ENCODE measurements at regions not wholly inside any gene's neighbourhood (a gene's known extent, or its start where the extent isn't known, plus 50 kb on each side); places are given as distances from the start of the nearest gene placed in this dataset.
A peak's percentile ranks its signal among the peaks of the same experiment; 100 is the strongest.

- peak; percentile 30 for DNase-seq
- peak; percentile 95 for ATAC-seq
- intact Hi-C loops (cut with micrococcal nuclease) = no loop called here
Measured at GRCh38 chr1:58391056-58391455, 155.5 kb downstream of the OMA1 start.

DNA sequence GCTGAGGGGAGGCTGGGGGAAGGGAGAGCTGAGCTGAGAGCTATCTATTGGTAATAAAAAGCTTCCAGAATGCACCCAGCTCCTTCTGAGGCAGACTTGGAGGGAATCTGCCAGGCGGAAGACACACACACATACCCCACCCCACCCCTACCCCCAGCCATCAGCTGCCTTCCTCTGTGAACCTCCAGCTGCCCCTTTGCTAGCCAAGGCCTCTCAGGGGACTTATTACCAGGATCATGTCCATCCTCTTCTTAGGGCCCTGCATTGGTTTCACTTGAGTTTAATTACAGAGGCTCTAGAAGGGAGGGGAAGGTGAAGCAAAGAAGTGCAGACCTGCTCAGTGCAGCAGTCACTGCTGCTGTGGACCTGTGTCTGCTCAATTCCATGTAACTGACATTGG, 156.4 kb downstream of the OMA1 start:
- DNase-seq = no peak
- intact Hi-C loops (cut with micrococcal nuclease) = no loop called here
- ATAC-seq = no peak

GRCh38 chr1:58380345-58380744, 166.2 kb downstream of the OMA1 start:
- DNase-seq = no peak
- intact Hi-C loops (cut with micrococcal nuclease) = no loop called here
- ATAC-seq = no peak

DNA sequence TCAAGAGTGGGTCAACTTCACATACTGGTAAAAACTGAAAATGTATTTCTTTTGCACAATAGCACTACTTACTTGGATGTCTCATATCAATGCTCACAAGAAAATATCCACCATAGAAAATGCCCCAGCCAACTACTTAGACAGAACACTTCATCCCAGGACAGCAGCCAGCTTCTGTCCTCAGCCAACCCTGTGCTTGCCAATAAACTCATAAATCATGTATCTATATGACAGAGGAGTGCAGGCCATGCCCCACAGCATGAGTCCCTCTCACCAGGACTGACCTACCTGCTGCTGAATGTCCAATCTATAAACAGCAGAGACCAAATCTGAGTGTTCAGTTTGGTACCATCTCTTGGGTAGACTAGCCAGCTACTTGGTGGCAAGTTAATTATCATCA, 179.3 kb downstream of the OMA1 start:
- ATAC-seq (peak; percentile 83), DNase-seq (no peak)
- intact Hi-C loops (cut with micrococcal nuclease) = no loop called here

- ATAC-seq (no peak), DNase-seq (no peak)
- intact Hi-C loops (cut with micrococcal nuclease) = no loop called here
Measured at GRCh38 chr1:58365328-58365727, 181.2 kb downstream of the OMA1 start.

DNA sequence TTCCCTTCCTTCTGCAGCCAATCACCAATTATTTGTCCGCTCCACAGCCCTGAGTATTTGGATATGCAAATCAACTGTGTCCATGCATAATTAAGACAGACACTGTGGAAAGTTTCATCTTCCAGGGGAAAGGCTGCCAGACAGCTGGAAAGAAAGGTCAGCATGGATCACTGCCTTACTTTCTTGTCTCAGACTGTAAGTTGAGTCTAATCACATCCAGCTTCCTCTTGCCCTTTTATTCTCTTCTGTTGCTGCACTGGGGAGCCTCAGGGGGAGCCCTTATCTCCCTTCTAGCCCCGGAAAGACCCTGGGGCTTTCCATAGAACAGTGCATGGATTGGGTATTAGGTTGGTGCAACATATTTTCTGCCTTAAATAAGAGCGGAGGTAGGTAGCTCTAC, 182.9 kb downstream of the OMA1 start:
- ATAC-seq = no peak
- intact Hi-C loops (cut with micrococcal nuclease) = no loop called here
- no peak for DNase-seq

GRCh38 chr1:58361134-58361533, 185.4 kb downstream of the OMA1 start:
- intact Hi-C loops (cut with micrococcal nuclease) = no loop called here
- no peak for ATAC-seq
- no peak for DNase-seq

GRCh38 chr1:58358346-58358745, 188.2 kb downstream of the OMA1 start:
- DNase-seq (no peak), ATAC-seq (no peak)
- intact Hi-C loops (cut with micrococcal nuclease) = no loop called here

DNA sequence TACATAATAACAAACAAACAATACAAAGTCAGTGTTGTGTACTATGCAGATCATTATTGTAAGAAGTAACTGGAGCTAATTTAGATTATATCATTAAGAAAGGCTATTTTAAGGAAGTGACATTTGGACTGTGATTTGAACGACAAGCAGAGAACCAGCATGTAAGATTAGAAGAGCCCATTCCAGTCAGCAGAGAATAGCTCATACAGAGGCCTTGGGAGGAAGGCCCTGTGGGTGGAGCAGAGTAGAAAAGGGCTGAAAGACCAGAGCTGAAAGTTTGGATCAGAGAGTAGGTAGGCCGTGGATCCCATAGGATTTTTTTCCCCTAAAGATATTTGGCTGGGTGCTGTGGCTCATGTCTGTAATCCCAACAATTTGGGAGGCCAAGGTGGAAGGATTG, 190.1 kb downstream of the OMA1 start:
- intact Hi-C loops (cut with micrococcal nuclease) = no loop called here
- DNase-seq (no peak), ATAC-seq (peak; percentile 63)

GRCh38 chr1:58353168-58353567, 193.4 kb downstream of the OMA1 start:
- ATAC-seq = no peak
- DNase-seq = no peak
- intact Hi-C loops (cut with micrococcal nuclease) = no loop called here

- intact Hi-C loops (cut with micrococcal nuclease) = no loop called here
- DNase-seq (no peak), ATAC-seq (no peak)
Measured at GRCh38 chr1:58352476-58353092, 193.9 kb downstream of the OMA1 start.

DNA sequence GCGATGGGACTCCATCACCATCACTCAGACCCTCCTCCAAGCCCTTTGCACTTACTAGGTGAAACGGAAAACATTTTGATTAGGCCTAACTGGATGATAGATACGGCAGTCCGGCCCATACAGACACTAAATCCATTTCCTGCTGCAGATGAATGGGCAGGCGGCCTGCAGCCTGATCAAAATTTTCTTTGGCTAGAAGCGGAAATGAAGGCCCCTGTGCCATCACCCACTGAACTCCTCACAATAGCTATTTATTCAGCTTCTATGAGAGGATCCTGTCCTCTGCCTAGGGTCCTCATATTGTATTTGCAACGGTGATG, 200.5 kb downstream of the OMA1 start:
- intact Hi-C loops (cut with micrococcal nuclease) = no loop called here

DNA sequence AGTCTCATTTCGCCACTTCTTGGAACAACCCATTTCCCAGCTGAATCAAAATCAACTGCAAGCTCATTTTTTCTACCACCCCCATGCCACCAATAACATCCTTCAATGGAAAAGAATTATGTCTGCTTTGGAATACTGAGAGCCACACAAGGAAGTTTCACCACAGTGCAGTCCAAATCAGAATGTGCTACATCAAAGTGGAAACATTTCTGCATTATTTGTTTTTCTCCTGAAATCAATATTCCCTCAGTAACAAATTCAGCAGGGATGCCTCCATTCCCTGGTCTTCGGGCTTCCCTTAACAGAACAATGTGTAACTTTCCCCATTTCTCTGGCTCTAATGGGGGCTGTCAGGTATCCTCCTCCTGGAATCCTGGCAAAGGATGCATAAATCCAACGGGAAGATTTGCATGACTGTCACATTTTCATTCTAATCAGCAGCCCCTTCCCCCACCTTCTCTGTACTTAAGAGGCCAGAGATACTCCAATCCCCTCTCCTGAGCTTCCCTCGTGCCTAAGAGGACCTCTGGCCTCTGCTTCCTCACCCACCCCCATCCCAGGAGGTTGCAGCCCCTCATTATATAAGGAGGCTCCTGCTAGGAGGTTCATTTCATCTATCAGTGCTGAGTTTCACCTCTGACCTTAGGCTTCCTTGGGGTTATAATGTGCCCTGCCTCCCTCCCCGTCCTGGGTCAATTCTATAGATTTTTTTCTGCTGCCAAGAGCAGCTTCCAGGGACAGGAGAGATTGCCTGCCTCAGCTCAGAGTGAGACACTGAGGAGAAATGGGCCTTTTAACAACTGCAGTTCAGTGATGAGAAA, 201.1 kb downstream of the OMA1 start:
- ATAC-seq = no peak
- DNase-seq = no peak
- intact Hi-C loops (cut with micrococcal nuclease) = no loop called here

More for the DNA sequence above, 200.5 kb downstream of the OMA1 start:
- DNase-seq (no peak), ATAC-seq (no peak)

DNA sequence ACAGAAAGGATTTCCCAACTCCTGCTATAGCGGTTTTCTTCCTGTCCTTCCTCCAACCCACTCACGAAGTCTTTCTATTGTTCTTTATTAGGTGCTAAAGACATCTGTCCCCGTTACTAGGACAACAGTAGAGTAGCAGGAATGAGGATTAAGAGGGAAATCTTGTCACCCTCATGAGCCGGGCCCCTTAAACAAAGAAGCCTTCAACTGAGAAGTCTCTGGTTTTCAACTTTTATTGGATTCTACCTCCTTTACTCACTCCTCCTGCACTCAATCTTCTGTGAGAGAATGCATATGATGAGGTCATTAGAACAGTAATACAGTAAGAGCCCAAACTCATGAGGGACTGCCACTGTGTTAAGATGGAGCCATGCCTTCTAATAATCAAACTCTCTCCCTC, 206.3 kb downstream of the OMA1 start:
- ATAC-seq (no peak), DNase-seq (no peak)
- intact Hi-C loops (cut with micrococcal nuclease) = no loop called here

DNA sequence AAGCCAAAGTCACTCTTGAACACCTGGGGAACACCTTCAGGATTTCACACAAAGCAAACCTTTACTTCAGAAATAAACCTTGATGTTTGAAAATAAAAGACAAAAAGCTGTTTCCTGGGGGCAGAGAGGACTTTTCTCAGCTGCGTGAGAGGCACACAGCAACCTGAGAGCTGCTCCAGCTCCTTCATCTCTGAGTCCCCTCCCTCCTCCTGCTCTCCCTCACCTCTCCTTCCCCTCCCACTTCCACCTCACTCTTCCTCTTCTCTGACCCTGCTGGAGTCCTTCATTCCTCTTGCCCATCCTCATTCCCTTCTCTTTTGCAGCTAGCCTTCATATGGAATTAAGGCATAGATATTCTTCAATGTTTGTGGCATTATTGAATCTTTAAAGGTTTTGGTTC, 208.4 kb downstream of the OMA1 start:
- intact Hi-C loops (cut with micrococcal nuclease) = no loop called here
- ATAC-seq = no peak
- DNase-seq = no peak

- intact Hi-C loops (cut with micrococcal nuclease) = no loop called here
- ATAC-seq (no peak), DNase-seq (no peak)
Measured at GRCh38 chr1:58333511-58333910, 213.0 kb downstream of the OMA1 start.

DNA sequence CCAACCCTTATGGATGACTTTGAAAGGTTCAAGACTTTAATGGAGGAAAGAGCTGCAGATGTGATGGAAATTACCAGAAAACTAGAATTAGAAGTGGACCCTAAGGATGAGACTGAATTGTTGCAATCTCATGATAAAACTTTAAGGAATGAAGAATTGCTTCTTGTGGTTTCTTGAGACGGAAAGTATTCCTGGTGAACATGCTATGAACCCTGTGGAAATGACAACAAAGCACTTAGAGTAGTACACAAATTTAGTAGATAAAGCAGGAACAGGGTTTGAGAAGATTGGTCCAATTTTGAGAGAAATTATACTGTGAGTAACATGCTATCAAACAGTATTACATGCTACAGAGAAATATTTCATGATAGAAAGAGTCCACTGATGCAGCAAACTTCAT, 215.4 kb downstream of the OMA1 start:
- intact Hi-C loops (cut with micrococcal nuclease) = no loop called here
- no peak for ATAC-seq

DNA sequence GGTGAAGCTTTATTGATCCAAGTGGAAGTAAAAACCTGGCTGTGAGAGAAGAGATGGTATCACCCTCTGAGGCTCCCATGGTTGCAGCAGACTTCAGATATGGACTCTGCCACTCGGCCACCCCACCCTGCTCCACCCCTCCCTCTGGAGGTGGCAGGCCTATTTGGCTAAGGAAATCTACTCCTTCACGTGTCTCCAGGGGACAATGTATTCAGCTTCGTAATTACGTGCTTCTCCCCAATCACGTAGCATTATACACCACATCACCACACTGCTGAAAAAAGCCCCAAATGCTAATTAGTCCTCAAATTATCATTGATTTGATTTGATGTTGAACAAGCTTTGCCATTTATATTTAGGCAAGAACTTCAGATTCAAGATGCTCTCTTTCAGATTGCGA, 220.7 kb downstream of the OMA1 start:
- intact Hi-C loops (cut with micrococcal nuclease) = no loop called here
- ATAC-seq (no peak), DNase-seq (no peak)

More for the DNA sequence above, 215.4 kb downstream of the OMA1 start:
- DNase-seq = no peak

GRCh38 chr1:58324558-58324957, 222.0 kb downstream of the OMA1 start:
- DNase-seq (no peak), ATAC-seq (no peak)
- intact Hi-C loops (cut with micrococcal nuclease) = no loop called here

DNA sequence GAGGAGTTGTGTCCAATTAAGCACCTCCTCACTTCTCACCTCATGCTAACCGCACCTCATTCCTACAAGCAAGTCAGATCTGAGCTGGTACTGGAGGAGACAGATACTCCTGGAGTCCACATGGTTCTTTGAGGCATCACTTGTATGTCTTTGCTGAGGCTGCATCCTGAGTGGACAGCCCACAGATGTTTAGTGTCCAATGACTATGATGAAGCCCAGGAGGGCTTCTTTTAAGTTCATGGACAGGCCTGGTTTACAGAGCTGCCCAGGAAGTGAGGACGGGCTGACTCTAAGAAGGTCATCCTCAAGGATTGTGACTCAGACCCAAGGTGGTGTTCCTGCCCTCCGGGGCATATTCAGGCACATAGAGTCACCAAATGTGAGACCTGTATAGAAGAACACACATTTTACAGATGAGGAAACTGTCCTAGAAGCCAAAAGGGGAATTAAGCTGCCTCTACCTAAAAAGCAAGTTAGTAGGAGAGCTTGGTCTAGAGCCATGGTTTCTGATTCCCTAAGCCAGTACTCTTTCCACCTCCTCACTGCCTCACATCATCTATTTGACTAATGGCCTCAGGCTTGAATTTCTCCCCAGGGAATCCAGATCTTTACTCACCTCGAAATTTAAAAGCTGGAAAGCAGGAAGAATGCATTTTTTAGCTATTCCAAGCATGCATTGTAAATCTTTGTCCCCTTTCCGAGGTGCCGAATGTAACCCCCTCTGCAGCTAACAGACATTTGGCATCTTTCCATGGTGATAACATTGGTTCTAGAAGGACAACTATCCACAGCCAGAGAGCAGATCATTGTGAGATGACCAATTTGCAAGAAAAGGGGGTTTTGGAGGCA, 228.1 kb downstream of the OMA1 start:
- DNase-seq (no peak), ATAC-seq (no peak)
- intact Hi-C loops (cut with micrococcal nuclease) = no loop called here
